ENCODE measurements at regions not wholly inside any gene's neighbourhood (a gene's known extent, or its start where the extent isn't known, plus 50 kb on each side); places are given as distances from the start of the nearest gene placed in this dataset.

DNA sequence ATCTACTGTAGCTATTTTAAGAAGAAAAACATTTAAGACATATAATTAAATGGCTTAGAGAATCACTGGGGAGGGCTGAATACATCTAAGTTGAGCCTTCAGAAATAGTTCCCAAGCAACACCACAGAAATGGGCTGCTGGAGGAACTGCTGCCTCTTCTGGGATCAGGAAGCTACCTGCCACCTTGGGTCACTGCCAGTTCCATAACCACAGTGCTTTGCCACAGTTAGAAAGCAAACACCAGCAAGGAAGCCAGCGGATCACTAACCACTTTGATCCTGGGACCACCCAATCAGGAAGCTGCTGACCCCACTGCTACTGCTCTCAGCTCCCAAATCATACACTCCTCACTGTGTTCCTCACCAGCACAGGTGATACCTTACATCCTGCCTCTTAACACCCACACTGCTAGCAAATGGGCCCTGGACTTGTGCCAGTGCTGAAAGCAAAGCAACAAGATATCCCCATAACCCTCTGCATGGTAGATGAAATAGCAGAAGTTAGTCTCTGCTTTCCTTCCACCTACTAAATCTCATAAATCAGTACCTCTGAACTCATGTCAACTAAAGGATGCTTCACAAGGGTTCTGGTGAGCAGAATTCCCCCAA lies 346.9 kb downstream of the DEPDC1B start:
- Histone ChIP-seq H3K36me3 (ENCODE audit: control insufficient read depth, insufficient read depth, low read length) (no peaks in the 10 kb centered on the region), H3K9ac (ENCODE audit: low read length) (no peak overlapping the region), H3K27me3 (ENCODE audit: control insufficient read depth, insufficient read depth, low read length) (no peaks in the 10 kb centered on the region), H3K4me1 (ENCODE audit: control insufficient read depth, insufficient read depth, low read length) (peaks cover 5% of the 10 kb centered on the region), H3K27ac (ENCODE audit: low read depth, low read length) (no peak overlapping the region), H3K4me3 (ENCODE audit: low read length) (no peak overlapping the region)

DNA sequence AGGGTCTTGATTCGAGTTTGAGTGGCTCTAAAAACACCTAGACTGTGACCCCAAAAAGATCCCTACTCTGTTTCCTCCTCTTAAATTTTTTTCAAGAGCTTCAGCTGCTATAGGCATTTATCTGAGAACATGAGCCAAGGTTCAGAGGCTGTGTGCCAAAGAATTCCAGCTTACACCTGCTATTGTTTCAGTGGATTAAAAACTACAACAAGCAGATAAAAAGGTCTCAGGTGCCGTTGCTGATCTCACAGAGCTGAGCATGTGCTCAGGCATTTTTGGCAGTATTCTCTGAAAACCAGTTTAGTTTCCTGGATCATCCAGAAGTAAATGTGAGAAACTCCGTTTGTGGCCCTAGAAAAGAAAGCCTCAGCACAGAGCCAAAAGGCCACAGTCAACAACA lies 349.2 kb downstream of the DEPDC1B start:
- Histone ChIP-seq H3K27me3 (ENCODE audit: control insufficient read depth, insufficient read depth, low read length) (no peaks in the 10 kb centered on the region), H3K9ac (ENCODE audit: low read length) (no peak overlapping the region), H3K4me1 (ENCODE audit: control insufficient read depth, insufficient read depth, low read length) (peaks cover 5% of the 10 kb centered on the region), H3K4me3 (ENCODE audit: low read length) (no peak overlapping the region), H3K36me3 (ENCODE audit: control insufficient read depth, insufficient read depth, low read length) (no peaks in the 10 kb centered on the region), H3K27ac (ENCODE audit: low read depth, low read length) (no peak overlapping the region)

DNA sequence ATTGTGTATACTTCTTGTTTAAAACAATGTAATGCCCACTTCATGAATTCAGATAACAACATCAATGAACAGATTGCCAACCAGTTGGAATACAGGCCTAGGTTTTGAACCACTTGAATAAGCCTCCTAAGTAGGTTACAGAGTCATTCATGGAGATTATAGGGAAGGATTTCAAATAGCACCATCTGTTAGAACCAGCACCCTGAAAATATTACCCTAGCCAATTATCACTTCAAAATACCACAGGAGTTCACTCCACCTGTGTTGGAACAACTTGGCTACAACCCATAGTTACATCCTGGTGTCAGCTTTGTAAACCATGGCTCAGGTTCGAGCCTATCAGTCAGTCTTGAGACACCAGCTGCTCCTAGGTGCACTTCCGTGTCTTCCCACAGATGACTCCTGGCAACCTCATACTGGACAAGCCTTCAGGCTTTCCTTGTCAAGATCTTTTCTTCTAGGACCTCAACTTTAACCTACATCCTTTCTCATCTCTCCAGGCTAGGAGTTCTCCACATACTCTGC lies 350.0 kb downstream of the DEPDC1B start:
- Histone ChIP-seq H3K27ac (ENCODE audit: low read depth, low read length) (no peak overlapping the region), H3K27me3 (ENCODE audit: control insufficient read depth, insufficient read depth, low read length) (no peaks in the 10 kb centered on the region), H3K4me3 (ENCODE audit: low read length) (no peak overlapping the region), H3K4me1 (ENCODE audit: control insufficient read depth, insufficient read depth, low read length) (peaks cover 5% of the 10 kb centered on the region), H3K9ac (ENCODE audit: low read length) (no peak overlapping the region), H3K36me3 (ENCODE audit: control insufficient read depth, insufficient read depth, low read length) (no peaks in the 10 kb centered on the region)

DNA sequence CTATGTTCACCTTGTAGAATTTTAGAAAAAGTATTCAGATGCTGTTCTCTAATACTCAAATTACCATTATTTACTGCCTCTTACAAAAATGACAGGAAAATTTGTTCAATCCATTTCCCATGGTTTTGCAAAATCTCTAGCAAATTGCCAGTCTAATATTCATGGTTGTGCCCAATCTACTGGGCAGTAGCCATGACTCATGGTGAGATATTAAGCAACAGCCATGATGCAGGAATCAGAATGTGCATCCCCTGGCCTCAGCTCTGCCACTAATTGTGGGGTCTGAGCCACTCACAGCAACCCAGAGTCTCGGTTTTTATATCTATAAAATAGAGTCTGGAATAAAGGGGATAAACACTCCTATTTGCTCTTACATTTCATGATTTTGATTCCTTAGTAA lies 353.6 kb downstream of the DEPDC1B start:
- Histone ChIP-seq H3K4me1 (ENCODE audit: control insufficient read depth, insufficient read depth, low read length) (peaks cover 5% of the 10 kb centered on the region), H3K36me3 (ENCODE audit: control insufficient read depth, insufficient read depth, low read length) (no peaks in the 10 kb centered on the region), H3K27me3 (ENCODE audit: control insufficient read depth, insufficient read depth, low read length) (no peaks in the 10 kb centered on the region), H3K27ac (ENCODE audit: low read depth, low read length) (no peak overlapping the region), H3K4me3 (ENCODE audit: low read length) (no peak overlapping the region), H3K9ac (ENCODE audit: low read length) (no peak overlapping the region)

DNA sequence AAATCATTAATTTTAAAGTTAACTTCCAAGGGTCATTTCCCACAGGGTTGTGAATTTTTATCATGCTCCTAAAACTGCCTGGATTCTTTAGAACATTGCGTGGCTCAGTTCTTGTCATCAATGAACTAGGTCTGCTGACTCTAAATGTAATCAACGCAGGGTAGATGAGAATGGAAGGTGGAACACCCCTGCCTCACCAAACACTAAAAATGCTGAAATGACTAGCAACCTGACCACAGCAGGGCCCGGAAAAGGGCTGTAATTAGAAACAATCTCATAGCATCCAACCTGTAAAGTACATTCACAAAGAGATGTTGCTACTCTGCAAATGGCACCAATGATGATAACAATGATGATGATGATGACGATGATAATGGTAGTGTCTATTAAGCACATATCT lies 356.9 kb downstream of the DEPDC1B start:
- Histone ChIP-seq H3K4me1 (ENCODE audit: control insufficient read depth, insufficient read depth, low read length) (no peaks in the 10 kb centered on the region), H3K9ac (ENCODE audit: low read length) (no peak overlapping the region), H3K36me3 (ENCODE audit: control insufficient read depth, insufficient read depth, low read length) (no peaks in the 10 kb centered on the region), H3K27ac (ENCODE audit: low read depth, low read length) (no peak overlapping the region), H3K27me3 (ENCODE audit: control insufficient read depth, insufficient read depth, low read length) (no peaks in the 10 kb centered on the region), H3K4me3 (ENCODE audit: low read length) (no peak overlapping the region)

DNA sequence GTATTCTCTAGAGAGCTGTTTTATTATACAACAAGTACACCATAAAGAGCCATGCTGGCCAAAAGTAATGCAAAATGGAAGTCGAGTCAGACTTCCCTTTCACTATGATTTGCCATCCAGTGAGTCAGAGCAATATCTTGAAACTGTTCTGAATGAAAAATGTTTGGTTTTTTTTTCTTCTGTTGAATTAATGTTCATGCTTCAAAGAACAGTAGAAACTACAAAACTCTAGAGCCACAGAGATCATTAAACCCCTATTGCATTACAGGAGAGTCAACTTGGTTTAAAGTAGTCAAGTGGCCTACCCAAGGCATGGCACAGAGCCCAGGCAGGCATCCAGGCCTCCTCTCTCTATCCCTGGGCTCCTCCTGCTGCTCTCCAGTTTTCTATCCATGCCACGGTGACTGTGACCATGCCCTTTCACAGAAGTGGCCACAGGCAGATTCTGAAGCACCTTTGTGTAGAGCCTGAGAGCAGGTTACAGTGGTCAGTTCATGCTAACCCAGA lies 358.9 kb downstream of the DEPDC1B start:
- no peaks in the 10 kb centered on the region for H3K27me3 ChIP-seq (ENCODE audit: control insufficient read depth, insufficient read depth, low read length)
- H3K27ac ChIP-seq (ENCODE audit: low read depth, low read length), result no peak overlapping the region
- no peak overlapping the region for H3K4me3 ChIP-seq (ENCODE audit: low read length)
- no peaks in the 10 kb centered on the region for H3K4me1 ChIP-seq (ENCODE audit: control insufficient read depth, insufficient read depth, low read length)
- H3K9ac ChIP-seq (ENCODE audit: low read length), result no peak overlapping the region
- H3K36me3 ChIP-seq (ENCODE audit: control insufficient read depth, insufficient read depth, low read length), result no peaks in the 10 kb centered on the region

DNA sequence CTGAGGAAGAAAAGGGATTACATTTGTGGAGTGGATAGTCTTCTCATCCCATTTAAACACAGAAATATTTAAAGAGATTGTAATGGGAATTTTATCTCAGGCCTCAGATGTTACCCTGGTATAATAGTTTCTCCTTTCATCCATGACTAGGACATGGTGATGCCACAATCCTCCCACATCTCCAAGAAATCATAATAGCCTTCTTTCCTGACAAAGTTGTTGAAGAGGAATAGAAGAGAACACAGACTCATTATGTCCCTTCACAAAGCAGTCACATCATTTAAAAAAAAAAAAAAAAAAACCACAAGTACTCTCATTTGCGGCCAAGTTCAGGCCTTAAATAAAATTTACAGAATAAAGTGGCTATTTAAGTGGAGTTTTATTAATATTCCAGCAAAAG lies 359.6 kb downstream of the DEPDC1B start:
- Histone ChIP-seq H3K36me3 (ENCODE audit: control insufficient read depth, insufficient read depth, low read length) (no peaks in the 10 kb centered on the region), H3K27me3 (ENCODE audit: control insufficient read depth, insufficient read depth, low read length) (no peaks in the 10 kb centered on the region), H3K4me3 (ENCODE audit: low read length) (no peak overlapping the region), H3K27ac (ENCODE audit: low read depth, low read length) (peak overlapping the region; percentile 29), H3K9ac (ENCODE audit: low read length) (no peak overlapping the region), H3K4me1 (ENCODE audit: control insufficient read depth, insufficient read depth, low read length) (peaks cover 4% of the 10 kb centered on the region)

DNA sequence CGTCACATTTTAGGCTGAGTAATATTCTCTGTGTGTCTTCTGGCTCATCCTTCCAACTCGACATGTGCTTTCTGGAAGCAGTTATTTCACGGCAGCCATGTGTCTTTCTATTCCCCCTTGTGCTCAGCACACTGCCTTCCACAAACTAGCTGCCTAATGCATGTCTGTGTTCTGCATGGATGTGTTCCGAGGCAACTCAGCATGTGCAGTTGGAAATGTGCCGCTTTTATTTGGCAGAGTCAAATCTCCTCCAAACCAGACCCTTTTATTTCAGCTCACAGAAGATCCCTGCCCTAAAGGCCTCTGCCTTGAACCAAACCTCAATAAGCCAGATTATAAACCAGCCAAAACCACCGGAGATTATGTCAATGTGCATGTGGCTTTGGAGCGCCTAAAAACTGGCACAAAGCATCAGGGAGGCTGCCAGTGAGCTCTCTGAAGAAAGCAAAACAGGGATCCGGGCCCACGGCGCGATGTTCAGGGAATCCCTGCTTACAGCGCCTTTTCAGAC lies 360.2 kb downstream of the DEPDC1B start:
- H3K9ac ChIP-seq (ENCODE audit: low read length), result no peak overlapping the region
- H3K27me3 ChIP-seq (ENCODE audit: control insufficient read depth, insufficient read depth, low read length), result no peaks in the 10 kb centered on the region
- no peaks in the 10 kb centered on the region for H3K36me3 ChIP-seq (ENCODE audit: control insufficient read depth, insufficient read depth, low read length)
- H3K27ac ChIP-seq (ENCODE audit: low read depth, low read length), result peak overlapping the region; percentile 29
- H3K4me1 ChIP-seq (ENCODE audit: control insufficient read depth, insufficient read depth, low read length), result peaks cover 9% of the 10 kb centered on the region
- H3K4me3 ChIP-seq (ENCODE audit: low read length), result no peak overlapping the region

DNA sequence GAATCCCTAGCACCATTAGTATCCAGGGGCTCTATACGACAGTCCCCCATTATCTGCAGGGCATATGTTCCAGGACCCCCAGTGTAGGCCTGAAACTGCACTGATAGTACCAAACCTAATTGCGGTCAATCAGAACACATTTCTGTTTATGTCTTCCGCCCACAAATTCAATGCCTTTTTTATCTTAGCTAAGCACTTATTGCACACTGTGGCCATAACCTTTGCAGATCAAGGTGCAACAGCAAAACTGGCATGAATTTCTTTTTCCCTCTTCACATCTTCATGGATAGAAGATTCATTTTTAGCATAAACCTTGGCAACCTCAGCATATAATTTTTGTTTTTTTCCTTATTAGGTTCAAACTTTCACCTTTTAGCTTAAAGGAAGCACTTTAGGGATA lies 361.1 kb downstream of the DEPDC1B start:
- Histone ChIP-seq H3K4me1 (ENCODE audit: control insufficient read depth, insufficient read depth, low read length) (peaks cover 15% of the 10 kb centered on the region), H3K4me3 (ENCODE audit: low read length) (no peak overlapping the region), H3K27ac (ENCODE audit: low read depth, low read length) (no peak overlapping the region), H3K9ac (ENCODE audit: low read length) (no peak overlapping the region), H3K36me3 (ENCODE audit: control insufficient read depth, insufficient read depth, low read length) (no peaks in the 10 kb centered on the region), H3K27me3 (ENCODE audit: control insufficient read depth, insufficient read depth, low read length) (no peaks in the 10 kb centered on the region)

DNA sequence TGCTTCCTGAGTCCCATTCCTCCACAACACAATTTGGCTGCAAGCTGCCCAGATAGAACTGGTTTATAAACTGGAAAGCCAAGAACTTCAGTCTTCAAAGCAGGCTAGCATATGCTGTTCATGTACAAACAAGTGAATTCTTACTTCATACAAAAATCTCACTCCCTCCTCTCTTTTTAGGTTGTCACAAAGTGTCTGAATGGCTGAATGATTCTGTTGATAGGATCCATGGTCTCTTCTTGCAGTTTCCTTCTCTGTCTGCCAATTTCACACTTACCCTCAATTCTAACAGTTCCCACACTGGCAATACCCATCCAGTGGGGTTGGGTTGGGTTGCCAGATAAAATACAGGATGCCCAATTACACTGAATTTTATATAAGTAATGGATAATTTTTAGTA lies 363.5 kb downstream of the DEPDC1B start:
- Histone ChIP-seq H3K4me3 (ENCODE audit: low read length) (no peak overlapping the region), H3K9ac (ENCODE audit: low read length) (no peak overlapping the region), H3K36me3 (ENCODE audit: control insufficient read depth, insufficient read depth, low read length) (no peaks in the 10 kb centered on the region), H3K27ac (ENCODE audit: low read depth, low read length) (peak overlapping the region; percentile 25), H3K27me3 (ENCODE audit: control insufficient read depth, insufficient read depth, low read length) (no peaks in the 10 kb centered on the region), H3K4me1 (ENCODE audit: control insufficient read depth, insufficient read depth, low read length) (peaks cover 18% of the 10 kb centered on the region)

DNA sequence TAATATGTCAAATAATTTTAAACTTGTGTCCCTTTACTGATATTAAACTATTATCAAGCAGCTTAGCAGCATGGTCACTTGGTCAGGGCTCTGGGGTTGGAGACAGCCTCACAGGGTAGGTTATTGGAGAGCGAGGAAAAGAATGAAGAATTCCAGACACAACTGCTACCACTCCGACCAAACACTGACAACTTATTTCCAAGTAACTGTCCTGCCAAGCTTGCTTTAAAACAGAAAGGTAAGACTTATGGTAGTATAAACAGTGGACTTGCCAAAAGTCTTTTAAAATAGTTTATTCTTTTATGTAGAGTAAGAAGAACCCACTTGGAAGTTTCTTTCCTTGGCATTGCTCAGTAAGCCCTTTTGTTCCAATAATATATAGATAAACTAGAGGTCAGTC lies 364.1 kb downstream of the DEPDC1B start:
- Histone ChIP-seq H3K4me1 (ENCODE audit: control insufficient read depth, insufficient read depth, low read length) (peaks cover 19% of the 10 kb centered on the region), H3K4me3 (ENCODE audit: low read length) (no peak overlapping the region), H3K27me3 (ENCODE audit: control insufficient read depth, insufficient read depth, low read length) (no peaks in the 10 kb centered on the region), H3K27ac (ENCODE audit: low read depth, low read length) (peak overlapping the region; percentile 47), H3K36me3 (ENCODE audit: control insufficient read depth, insufficient read depth, low read length) (no peaks in the 10 kb centered on the region), H3K9ac (ENCODE audit: low read length) (no peak overlapping the region)

DNA sequence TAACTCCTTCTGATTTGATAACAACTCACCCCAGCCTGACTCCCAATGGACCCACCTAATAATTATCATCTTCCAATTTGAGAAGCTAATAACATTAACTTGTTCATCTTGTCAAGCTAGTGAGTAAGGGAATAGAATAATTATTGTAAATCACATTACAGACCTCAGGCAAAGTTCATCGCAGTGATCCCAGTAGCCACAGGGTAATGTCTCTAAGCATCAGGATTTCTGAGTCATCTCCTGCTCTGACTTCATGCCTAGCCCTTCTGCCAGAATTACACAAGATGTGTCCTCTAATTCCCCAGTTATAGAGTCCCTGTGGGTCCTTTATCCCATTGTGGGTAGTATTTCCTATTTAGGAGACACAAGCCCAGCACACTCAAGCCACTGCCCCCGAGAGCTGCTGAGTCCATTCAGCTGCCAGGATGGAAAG lies 365.7 kb downstream of the DEPDC1B start:
- no peak overlapping the region for H3K9ac ChIP-seq (ENCODE audit: low read length)

DNA sequence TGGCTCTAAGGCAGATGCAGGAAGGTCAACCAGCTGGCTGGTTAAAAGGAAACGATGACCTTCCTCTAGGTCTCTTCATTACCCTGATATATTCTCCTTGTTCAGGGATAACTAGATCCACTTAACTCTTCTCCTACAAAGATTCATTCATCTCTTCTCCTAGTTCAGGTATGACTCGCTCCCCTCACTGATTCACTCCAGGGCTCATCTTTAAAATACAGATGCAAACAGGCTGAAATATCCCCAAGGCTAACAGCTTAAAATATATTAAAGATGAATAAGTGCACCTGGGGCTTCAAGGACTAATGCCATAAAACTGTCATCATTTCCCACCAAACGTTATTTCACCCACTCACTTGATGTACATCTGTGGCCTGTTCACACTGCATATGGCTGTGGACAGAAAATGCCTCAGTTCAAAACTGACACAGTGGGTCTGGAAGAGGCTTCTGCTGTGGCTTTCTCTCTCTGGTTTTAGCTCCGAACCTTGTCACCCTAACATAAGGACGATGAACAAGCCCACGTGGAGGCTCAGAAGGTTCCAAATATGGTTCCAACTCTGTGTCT lies 366.9 kb downstream of the DEPDC1B start:
- Histone ChIP-seq H3K27me3 (ENCODE audit: control insufficient read depth, insufficient read depth, low read length) (no peaks in the 10 kb centered on the region), H3K4me1 (ENCODE audit: control insufficient read depth, insufficient read depth, low read length) (peaks cover 19% of the 10 kb centered on the region), H3K36me3 (ENCODE audit: control insufficient read depth, insufficient read depth, low read length) (no peaks in the 10 kb centered on the region), H3K4me3 (ENCODE audit: low read length) (no peak overlapping the region), H3K27ac (ENCODE audit: low read depth, low read length) (no peak overlapping the region), H3K9ac (ENCODE audit: low read length) (no peak overlapping the region)

More for the DNA sequence above, 365.7 kb downstream of the DEPDC1B start:
- Histone ChIP-seq H3K4me3 (ENCODE audit: low read length) (no peak overlapping the region), H3K36me3 (ENCODE audit: control insufficient read depth, insufficient read depth, low read length) (no peaks in the 10 kb centered on the region), H3K27ac (ENCODE audit: low read depth, low read length) (no peak overlapping the region), H3K27me3 (ENCODE audit: control insufficient read depth, insufficient read depth, low read length) (no peaks in the 10 kb centered on the region), H3K4me1 (ENCODE audit: control insufficient read depth, insufficient read depth, low read length) (peaks cover 19% of the 10 kb centered on the region)

All from rectal smooth muscle tissue (tissue), 1 donor.